GM12892 (cell line): ENCODE measurements at regions not wholly inside any gene's neighbourhood (a gene's known extent, or its start where the extent isn't known, plus 50 kb on each side); places are given as distances from the start of the nearest gene placed in this dataset.

Experiments used
- DNase-seq: peaks from one replicate; pipeline ENCODE4 v3.0.0; 2011; ENCODE audit not compliant: insufficient read length
- FAIRE-seq: peaks from 2 replicates; lab custom pipeline; 2011; peaks lifted over from hg19 to GRCh38; lab: Jason Lieb, UNC
- POLR2A ChIP-seq: IDR thresholded peaks from 2 replicates; pipeline ENCODE4 v1.6.1; 2011; ENCODE audit warnings: low read depth, low read length, control low read depth
- POLR2AphosphoS5 ChIP-seq: IDR thresholded peaks from 2 replicates; pipeline ENCODE4 v1.6.1; 2011; ENCODE audit warnings: low read depth, low read length, control low read depth
- TAF1 ChIP-seq: IDR thresholded peaks from 2 replicates; pipeline ENCODE4 v1.6.1; 2011; ENCODE audit warnings: low read depth, mild to moderate bottlenecking, control low read depth, low read length, borderline replicate concordance

- no peak for FAIRE-seq
- DNase-seq: no peak
- TF ChIP-seq POLR2A (no peak), POLR2AphosphoS5 (no peak)
These were observed 315.4 kb downstream of the ETAA1 start for GRCh38 chr2:67712484-67712883.

- FAIRE-seq (no peak), DNase-seq (no peak)
- TF ChIP-seq TAF1 (no peak), POLR2AphosphoS5 (no peak), POLR2A (no peak)
These were observed 316.2 kb downstream of the ETAA1 start for GRCh38 chr2:67713376-67713775.

- DNase-seq: no peak
- TF ChIP-seq POLR2A (no peak), POLR2AphosphoS5 (no peak), TAF1 (no peak)
- FAIRE-seq: no peak
These were observed 319.8 kb downstream of the ETAA1 start for GRCh38 chr2:67716895-67717396.

GRCh38 chr2:67717692-67718091 lies 320.6 kb downstream of the ETAA1 start:
- FAIRE-seq (no peak), DNase-seq (no peak)
- TF ChIP-seq TAF1 (no peak), POLR2AphosphoS5 (no peak), POLR2A (no peak)

- TF ChIP-seq POLR2AphosphoS5 (no peak), TAF1 (no peak), POLR2A (no peak)
- FAIRE-seq: no peak
- no peak for DNase-seq
These were observed 322.2 kb downstream of the ETAA1 start for GRCh38 chr2:67719351-67719750.

- DNase-seq (no peak), FAIRE-seq (no peak)
- TF ChIP-seq POLR2AphosphoS5 (no peak), POLR2A (no peak), TAF1 (no peak)
These were observed 324.4 kb downstream of the ETAA1 start for GRCh38 chr2:67721516-67721915.

GRCh38 chr2:67724261-67724660 lies 327.1 kb downstream of the ETAA1 start:
- DNase-seq (no peak), FAIRE-seq (no peak)
- no peak for TF ChIP-seq POLR2A
- TF ChIP-seq TAF1: no peak
- TF ChIP-seq POLR2AphosphoS5: no peak

- TF ChIP-seq POLR2A (no peak), TAF1 (no peak), POLR2AphosphoS5 (no peak)
- FAIRE-seq (no peak), DNase-seq (no peak)
These were observed 328.6 kb downstream of the ETAA1 start for GRCh38 chr2:67725731-67726130.

GRCh38 chr2:67726416-67726815 lies 329.3 kb downstream of the ETAA1 start:
- no peak for DNase-seq
- TF ChIP-seq TAF1 (no peak), POLR2A (no peak), POLR2AphosphoS5 (no peak)
- no peak for FAIRE-seq

- DNase-seq (no peak), FAIRE-seq (no peak)
- TF ChIP-seq POLR2AphosphoS5 (no peak), TAF1 (no peak), POLR2A (no peak)
These were observed 330.0 kb downstream of the ETAA1 start for GRCh38 chr2:67727131-67727530.

- FAIRE-seq: no peak
- DNase-seq: no peak
- TF ChIP-seq POLR2AphosphoS5 (no peak), TAF1 (no peak), POLR2A (no peak)
These were observed 330.5 kb downstream of the ETAA1 start for GRCh38 chr2:67727623-67728022.

- TF ChIP-seq POLR2A: no peak
- TF ChIP-seq POLR2AphosphoS5: no peak
- no peak for TF ChIP-seq TAF1
- no peak for FAIRE-seq
- DNase-seq: no peak
These were observed 332.3 kb downstream of the ETAA1 start for GRCh38 chr2:67729474-67729873.
